OCI-M2 (cell line): ENCODE measurements at regions not wholly inside any gene's neighbourhood (a gene's known extent, or its start where the extent isn't known, plus 50 kb on each side); places are given as distances from the start of the nearest gene placed in this dataset.
"Not testable (repeated sequence)": the region's sequence is repeated elsewhere in the genome, so short reads cannot be mapped to it uniquely, and the experiment has no call there.

Experiments
- DNase-seq: peaks from one replicate; lab custom pipeline; 2025; ENCODE audit not compliant: unreplicated experiment; lab: John Stamatoyannopoulos, UW

DNA sequence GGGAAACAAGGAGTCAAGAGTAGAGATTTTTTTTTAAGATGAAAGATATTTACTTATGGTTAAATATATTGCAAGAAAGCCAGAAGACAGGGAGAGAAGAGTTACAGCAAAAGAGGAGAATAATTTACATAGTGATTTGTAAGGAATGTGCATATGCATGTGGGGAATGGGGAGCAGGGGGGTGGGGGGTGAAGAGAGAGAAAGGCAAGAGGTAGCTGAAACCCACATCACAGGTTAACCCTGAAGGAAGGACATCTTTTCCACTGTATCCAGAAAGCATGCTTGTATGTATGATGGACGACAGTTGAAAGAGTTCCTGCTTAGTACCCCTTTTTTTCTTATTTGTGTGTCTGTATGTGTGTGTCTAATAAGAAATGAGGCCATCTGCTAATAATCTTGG lies 371.9 kb downstream of the RAD51AP2 start:
- DNase-seq, result no peak

DNA sequence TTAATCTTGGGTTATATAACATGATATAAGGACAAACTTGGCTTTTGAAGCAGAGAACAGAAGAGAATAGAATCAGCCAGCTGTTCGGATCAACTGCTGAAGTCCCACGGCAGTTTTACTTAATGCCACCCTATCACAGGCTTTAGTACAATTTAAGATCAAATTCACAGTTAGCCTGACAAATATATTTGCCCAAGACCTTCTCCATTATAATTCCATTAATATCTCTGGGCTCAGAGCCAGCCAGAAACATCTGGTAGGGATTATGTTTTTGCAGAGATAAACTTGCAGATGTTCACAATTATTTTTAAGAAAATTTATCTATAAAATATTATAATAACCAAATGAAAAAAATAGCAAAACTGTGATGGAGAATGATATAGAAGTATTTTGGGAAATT lies 381.4 kb downstream of the RAD51AP2 start:
- no peak for DNase-seq

DNA sequence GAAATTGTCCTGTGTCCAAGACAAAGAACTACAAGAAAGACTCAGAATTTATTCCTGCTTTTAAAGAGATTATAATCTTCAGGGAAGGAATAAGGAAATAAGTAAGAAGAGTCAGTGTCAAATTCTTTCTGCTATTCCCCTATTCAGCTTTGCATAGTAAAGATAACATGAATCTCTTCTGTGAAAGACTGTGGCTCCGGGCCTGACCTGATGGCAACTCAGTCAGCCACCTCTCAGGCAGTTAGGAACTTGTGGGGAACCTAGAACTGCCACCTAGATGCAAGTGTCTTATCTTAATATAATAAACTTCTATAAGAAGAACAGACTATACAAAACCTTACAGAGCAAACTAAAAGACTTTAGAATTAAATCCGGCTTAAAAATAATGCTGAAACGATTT lies 382.0 kb downstream of the RAD51AP2 start:
- DNase-seq, result peak; percentile 41

DNA sequence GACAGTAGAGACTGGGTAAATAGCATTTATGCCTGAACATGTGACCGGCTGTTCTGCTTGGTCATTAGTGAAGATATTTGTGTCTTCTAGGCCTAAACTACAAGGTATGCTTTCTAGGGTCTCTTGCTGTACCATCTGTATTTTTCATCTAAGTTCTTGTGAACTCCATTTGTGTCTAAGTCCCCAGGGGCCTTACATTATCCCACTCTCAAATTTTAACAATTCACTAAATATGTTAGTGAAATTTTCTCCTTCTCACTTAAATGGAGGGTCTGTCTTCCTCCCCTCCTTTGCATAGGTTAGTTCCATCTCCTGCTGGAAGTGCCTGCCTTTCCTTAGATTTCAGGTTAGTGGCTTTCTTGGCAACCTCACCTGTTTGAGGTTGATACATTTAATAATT lies 382.6 kb downstream of the RAD51AP2 start:
- DNase-seq, result no peak

DNA sequence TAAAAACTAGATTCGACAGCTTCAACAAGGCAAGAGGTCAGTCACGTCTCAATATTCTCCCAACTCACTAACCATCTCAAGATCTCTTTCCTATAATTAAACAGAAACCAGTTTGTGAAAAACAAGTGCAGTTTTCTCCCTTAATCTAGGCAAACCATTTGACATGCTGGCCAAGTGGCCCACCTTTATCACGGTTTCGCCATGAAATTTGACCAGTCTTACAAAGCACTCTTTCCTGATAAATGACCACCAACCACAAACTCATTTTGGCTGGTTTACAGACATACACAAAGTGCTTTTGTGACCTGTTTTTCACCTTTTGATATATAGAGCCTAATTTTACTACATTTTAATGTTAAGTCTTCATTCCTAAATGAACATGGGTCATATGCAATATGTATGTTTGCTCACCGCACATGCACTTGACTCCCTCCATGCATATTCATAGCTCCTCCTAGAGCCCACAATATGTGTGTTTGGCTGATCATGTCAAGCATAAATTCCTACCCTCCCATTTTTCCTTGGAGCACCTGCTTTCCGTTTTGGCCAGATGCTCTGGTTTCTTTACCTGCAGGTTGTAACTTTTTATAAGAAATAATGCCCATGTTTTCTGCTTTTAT lies 385.1 kb downstream of the RAD51AP2 start:
- DNase-seq, result peak; percentile 63

DNA sequence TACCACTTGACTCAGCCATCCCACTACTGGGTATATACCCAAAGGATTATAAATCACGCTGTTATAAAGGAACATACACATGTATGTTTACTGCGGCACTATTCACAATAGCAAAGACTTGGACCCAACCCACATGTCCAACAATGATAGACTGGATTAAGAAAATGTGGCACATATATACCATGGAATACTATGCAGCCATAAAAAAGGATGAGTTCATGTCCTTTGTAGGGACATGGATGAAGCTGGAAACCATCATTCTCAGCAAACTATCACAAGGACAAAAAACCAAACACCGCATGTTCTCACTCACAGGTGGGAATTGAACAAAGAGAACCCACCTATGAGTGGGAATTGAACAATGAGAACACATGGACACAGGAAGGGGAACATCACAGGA lies 387.6 kb downstream of the RAD51AP2 start:
- not testable (repeated sequence) for DNase-seq

DNA sequence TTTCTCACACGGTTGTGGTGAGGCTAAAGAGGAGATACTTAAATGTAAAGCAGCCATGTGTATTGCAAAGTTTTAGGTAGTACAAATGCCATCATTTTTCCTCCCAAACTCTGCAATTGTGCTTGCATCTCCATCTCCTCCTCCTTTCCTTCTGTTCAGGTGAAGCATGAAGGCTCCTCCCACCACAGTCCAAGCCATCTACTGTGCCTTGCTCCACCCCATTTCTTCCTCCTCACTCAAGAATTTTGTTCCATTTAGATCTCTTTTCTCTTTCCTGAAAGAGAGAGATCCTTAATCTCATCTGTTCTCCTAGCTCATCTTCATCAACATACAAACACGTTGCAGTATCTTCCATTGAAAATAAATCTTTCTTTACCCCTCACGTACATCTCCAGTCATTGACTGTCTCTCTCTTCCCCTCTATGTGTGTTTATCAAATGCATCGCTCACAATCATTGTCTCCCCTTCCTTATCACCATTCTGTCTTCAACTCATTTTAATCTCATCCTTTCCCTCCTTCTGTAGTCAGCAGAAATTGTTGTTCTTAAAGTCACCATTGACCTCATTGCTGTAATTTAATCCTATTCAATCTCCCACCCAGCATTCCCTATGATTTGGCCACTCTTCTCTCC lies 392.1 kb downstream of the RAD51AP2 start:
- DNase-seq, result no peak

DNA sequence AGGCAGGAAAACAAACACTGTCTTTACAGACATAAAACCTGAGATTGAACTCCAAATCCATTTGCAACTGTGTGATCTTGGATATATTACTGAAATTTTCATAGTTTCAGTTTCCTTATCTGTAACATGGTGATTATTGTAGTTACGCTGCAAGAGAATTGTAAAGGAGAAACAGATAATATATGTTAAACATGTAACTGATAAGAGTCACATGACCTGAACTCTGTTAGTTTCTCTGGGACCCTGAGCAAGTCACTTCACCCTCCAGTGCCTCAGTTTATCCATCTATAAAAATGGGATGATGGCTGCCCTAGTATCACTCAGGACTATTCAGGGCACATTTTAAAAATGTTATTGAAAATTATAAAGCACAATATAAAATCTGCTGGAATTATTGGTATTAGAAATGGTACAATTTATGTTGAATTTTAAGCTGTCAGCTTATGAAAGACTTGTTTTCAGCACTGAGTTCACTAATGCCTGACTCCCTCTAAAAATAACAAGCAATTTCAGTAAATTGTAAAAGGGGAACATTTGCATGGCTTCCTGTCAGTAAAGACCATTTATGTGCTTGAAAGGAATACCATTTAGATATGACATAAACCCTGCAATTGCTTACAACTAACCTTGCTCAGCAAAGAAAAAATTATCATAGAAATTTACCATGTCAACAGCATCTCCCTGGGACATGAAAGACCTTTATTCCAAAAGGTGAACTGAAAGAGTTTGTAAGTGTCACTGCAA lies 393.5 kb downstream of the RAD51AP2 start:
- DNase-seq, result no peak

DNA sequence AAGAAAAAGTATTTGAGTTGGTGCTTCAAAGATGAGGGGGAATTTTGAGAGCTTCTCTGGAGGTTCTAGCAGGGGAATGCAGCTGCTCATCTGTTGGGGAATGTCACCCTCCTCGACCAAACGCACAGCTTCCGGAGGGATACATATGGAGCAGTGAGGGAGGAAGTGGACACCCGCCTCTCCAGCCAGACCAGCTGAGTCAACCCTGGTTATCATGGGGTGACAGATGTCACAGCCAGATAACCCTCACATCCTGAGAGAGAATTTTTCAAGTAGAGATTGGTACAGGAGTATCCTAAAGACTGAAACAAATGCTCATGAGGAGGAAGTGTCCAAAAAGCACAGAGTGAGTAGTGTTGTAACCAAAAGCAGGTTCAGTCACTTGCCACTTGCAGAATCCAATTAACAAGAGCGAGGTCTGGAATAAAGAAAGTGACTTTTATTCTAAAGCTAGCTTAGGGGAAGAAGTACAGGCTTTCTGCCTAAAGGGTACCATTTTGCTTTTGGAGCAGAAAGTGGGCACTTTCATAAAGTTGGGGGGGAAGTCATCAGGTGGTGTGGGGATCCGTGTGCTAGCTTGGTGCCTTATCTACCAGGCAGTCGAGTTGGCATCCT lies 395.2 kb downstream of the RAD51AP2 start:
- peak; percentile 45 for DNase-seq

DNA sequence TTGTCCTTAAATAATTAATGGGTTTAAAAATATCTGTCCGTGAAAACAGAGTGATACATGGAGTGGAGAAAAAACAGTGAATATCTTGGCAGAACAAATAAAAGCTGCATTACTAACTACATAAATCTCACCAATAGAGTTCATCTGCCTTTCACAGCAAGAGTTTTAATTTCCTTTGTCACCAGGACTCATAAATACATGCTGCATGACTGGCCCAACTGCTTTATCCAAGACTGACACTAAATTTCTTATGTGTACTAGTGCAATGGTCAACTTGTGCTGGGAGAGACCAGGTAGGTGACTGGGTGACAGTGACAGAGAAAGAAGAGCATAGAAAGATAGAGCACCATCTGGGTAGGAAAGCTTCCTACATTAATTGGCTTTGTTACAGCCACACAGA lies 402.8 kb downstream of the RAD51AP2 start:
- no peak for DNase-seq

DNA sequence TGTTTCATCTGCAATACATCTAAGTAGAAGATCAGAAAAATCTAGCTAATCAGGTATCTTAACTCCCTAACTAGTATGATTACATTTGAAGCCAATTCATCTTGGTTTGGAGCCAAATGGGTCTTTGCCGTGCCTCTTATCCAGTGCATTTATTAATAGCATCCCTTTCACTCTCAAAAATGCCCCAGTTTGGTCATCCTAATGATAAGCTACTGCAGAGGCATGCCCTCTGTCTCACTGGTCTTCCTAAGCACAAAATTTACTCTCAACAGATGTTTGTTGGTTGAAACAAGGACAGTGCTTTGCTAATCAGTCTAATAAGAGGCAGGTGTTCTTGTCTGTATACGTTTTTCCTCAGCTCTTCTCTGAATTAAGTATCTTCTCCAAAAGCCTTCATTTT lies 403.2 kb downstream of the RAD51AP2 start:
- DNase-seq, result no peak

DNA sequence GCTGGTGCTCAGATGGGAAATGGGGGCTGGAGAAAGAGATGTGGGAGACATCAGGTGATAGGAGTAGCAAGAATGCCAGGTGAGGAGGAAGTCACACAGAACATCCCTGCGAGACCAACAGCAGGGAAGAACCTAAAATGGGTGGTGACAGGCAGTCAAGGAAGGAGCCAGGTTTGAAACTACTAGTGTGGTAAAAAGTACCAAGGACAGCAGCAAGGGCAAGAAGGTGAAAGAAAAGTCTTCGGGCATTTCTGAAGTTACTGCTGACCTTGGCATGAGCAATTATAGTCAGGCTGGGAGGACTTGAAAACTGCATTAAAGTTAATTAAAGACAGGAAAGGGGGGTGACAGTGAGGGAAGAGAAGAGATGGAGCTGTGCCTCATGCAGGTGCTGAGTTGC lies 410.4 kb downstream of the RAD51AP2 start:
- no peak for DNase-seq

DNA sequence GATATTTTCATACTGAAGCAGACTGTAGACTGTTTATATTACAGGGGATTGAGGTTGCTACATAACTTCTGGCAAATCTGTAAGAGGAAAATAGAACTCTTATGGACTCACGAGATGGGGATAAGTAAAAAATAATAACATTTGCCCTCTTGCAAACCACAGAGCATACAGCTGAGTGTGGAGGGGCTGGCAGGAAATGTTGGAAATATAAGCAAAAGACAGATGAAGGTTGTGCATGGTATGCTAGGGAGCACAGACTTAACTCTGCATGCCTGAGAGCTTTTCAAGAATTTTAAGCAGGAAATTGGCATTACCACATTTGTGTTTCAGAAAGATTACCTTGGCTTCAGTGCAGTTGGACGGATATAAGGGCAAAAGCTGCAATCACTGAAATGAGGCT lies 411.1 kb downstream of the RAD51AP2 start:
- no peak for DNase-seq

DNA sequence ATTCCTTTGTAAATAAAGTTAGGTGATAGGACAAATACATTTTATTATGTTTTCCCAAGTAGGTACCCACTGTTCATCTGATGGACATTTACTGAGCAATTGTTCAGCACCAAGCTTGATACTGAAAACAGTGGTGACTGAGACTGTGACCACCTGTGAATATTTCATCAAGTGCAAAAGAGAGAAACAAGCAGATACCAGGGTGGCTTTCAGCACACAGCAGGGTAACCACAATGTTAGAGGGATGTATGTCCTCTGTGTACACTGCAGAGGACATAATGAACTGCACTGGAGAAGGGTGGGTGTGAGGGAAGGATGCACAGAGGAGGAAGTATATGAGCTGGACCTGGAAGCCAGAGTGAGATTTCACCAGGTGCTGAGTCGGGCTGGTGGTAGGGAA lies 411.8 kb downstream of the RAD51AP2 start:
- no peak for DNase-seq

DNA sequence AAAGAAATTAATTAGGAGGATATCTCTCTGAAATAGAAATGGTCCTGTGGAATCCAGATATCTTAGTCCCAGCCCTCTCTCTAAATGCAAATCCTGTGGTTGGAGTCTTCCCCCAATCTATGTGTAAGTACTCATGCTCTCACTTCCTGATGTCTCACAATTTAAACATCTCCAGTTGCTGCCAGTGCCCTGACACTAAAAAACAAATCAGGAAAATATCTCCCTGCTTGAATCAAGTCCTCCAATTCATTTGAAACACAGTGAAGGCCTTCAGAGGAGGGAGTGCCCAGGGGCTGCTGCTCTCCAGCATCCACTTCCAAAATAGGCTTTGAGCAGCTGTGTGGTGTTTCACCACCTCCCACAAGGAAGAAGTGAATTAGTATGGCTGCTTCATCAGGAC lies 413.8 kb downstream of the RAD51AP2 start:
- DNase-seq, result no peak

DNA sequence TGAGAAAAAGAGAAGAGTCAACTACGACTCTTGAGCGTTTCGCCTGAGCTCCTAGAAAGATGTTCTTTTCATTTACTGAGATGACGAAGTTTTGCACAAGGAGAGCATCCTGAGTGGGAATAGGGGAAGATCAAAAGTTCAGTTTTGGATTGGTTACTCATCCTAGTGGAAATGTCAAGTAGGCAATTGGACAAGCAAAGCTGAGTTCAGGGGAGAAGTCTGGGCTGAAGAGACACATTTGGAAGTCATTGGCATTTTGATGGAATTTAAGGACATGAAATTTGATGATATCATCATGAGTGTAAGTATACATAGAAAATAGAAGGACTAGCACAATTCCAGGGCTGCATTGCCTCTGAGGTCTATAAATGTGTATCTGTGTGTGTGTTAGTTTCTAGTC lies 416.6 kb downstream of the RAD51AP2 start:
- no peak for DNase-seq

DNA sequence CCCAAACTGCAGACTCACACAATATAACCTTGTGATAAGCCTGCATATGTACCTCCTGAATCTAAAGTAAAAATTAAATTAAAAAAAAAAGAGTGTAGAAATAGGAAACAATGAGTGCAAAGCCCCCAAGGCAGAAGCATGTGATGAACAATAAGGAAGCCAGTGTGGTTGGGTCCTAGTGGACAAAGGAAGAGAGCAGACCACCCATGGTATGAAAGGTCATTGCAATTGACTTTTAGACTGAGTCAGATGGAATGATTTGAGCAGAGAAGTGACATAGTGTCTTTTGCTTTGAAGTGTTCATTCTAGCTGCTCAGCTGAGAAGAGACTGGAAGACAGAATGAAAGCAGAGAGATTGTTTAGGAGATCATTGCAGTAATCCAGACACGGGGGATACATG lies 417.1 kb downstream of the RAD51AP2 start:
- no peak for DNase-seq

DNA sequence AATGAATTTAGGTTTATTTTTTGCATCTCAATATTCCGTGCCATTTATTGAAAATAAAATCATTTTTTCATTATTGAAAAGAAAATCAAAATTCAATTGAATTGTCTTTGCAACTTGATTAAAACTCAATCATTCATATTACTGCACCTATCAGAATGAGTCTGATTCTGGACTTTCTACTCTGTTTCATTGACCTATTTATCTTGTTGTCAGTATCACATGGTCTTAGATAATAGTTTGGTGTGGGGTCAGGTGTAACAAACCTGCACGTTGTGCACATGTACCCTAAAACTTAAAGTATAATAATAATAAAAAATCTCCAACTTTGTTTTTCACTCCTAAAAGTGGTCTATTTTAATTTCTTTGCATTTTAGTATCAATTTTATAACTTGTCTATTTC lies 422.9 kb downstream of the RAD51AP2 start:
- DNase-seq, result no peak

DNA sequence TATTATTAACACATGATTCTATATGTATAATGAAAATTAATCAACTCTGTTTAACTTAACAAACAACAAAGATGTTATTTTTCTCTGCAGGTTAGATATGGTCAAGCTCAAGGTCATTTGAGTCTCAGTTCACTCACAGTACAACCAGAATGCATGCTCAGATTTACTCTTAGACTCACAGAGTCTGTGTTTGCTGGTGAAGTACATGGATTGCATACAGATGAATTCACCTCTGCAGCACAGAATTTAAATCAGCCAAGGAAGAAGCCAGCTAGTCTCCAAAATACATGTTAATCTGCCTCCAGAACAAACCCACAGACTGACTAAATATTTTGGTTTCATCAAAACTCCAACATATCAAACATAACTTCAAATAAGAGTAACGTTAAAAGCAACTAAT lies 424.5 kb downstream of the RAD51AP2 start:
- no peak for DNase-seq

DNA sequence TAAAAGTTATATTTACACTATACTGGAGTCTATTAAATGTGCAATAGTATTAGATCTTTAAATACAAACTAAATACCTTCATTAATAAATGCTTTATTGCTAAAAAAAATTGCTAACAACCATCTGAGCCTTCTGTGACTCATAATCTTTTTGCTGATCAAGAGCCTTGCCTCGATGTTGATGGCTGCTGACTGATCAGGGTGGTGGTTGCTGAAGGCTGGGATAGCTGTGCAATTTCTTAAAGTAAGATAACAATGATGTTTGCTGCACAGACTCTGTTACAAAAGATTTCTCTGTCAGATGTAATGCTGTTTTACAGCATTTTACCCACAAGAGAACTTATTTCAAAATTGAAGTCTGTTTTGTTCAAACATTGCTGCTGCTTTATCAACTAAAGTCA lies 421.4 kb upstream of the CYRIA start:
- DNase-seq, result no peak

DNA sequence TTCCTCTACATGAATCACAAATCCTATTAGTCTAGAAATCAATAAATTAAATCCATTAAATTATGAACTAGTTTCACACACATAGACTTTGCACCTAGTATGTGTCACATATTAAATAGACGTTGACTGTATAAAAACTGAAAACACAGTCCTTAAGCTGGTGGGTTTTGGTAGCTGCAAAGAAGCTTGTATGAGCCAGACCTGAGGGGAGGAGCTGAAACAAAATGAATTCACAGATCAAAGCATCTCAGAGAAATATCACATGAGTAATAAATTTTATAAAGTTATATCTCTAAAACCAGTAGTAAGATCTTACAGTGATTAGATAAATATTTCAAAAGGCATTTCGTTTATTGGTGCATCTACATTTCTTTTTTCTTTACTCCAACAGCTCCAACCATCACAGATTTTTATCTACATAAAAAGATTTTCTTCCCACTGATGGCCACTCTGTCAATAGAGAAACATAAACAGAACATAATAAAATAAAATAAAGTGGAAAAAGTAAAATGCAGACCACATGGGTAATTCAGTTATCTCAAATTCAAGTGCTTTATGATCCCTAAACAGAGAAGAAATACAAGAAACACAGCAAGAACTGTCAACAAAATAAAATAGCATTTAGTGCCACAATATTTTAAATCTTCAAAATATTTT lies 420.0 kb upstream of the CYRIA start:
- DNase-seq, result no peak

DNA sequence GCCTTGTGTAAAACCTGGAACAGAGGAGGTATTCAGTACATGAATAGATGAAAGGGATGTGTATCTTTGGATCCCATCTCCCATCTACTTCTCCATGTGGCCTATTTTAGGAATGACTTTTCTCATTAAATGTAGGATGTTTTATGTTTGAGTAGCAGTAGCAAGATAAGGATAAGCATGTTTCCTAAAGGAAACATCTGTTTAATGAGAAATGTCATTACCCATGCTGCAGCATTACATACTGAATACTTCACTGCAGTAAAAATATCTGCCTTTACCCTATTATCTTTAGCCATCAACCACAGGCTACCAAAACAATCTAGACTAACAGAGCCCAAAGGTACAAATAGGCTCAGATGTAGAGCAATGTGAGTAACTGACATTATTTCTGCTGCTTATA lies 419.2 kb upstream of the CYRIA start:
- DNase-seq, result no peak
